Vagina (tissue), 2 donors: ENCODE measurements at regions not wholly inside any gene's neighbourhood (a gene's known extent, or its start where the extent isn't known, plus 50 kb on each side); places are given as distances from the start of the nearest gene placed in this dataset.

Source experiments
- POLR2A ChIP-seq, 2 donors: fragments of 450-650 bp; IDR thresholded peaks; one replicate each; pipeline ENCODE4 v1.6.1; 2017; ENCODE audit warnings: antibody characterized with exemption in 2 of 2, mild to moderate bottlenecking in 2 of 2, moderate library complexity in 2 of 2
- TF ChIP-seq, protein P1 (sequence below), 3 experiments: fragments of 450-650 bp in 2 of 3; fragments of 200-600 bp in 1 of 3; sonication (generic) in 1 of 3; IDR thresholded peaks; one replicate each; pipeline ENCODE4 v1.5.1; 2017 to 2019; ENCODE audit warnings: antibody characterized with exemption in 3 of 3, mild to moderate bottlenecking in 2 of 3, moderate library complexity in 2 of 3

GRCh38 chr5:85670417-85670816 lies 947.3 kb upstream of the COX7C start:
- TF ChIP-seq POLR2A (IDR thresholded peaks at IDR 0.05) = no peak
- TF ChIP-seq, protein P1, sequence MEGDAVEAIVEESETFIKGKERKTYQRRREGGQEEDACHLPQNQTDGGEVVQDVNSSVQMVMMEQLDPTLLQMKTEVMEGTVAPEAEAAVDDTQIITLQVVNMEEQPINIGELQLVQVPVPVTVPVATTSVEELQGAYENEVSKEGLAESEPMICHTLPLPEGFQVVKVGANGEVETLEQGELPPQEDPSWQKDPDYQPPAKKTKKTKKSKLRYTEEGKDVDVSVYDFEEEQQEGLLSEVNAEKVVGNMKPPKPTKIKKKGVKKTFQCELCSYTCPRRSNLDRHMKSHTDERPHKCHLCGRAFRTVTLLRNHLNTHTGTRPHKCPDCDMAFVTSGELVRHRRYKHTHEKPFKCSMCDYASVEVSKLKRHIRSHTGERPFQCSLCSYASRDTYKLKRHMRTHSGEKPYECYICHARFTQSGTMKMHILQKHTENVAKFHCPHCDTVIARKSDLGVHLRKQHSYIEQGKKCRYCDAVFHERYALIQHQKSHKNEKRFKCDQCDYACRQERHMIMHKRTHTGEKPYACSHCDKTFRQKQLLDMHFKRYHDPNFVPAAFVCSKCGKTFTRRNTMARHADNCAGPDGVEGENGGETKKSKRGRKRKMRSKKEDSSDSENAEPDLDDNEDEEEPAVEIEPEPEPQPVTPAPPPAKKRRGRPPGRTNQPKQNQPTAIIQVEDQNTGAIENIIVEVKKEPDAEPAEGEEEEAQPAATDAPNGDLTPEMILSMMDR (IDR thresholded peaks at IDR 0.05) = no peak
